DMS114 treated with DMSO at 0.1 percent for 48 hours (cell line): ENCODE measurements at regions not wholly inside any gene's neighbourhood (a gene's known extent, or its start where the extent isn't known, plus 50 kb on each side); places are given as distances from the start of the nearest gene placed in this dataset.

Source experiments
- DNase-seq: peaks from one replicate; lab custom pipeline; 2025; ENCODE audit not compliant: unreplicated experiment; lab: John Stamatoyannopoulos, UW

GRCh38 chr5:30752015-30752414 lies 441.5 kb upstream of the CDH6 start:
- DNase-seq: no peak

- DNase-seq: no peak
These were observed 443.5 kb upstream of the CDH6 start for GRCh38 chr5:30749971-30750370.

DNA sequence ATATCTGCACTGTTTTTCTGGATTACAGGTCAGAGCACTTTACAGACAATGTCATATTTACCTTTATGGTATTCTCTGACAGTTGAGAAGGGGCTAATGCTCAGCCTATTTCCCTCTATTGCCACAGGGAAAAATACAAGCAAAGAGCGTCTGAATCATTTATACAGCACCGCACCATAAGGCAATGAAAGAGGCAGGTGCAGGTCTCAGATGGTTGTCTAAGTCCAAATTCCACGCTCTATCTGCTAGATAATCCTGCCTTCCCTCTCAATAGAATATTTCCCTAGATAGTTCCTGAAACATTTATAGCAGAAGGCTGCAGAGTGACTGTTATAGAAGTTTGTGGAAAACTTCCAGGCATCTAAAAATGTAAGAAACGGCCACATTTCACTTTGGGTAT lies 446.1 kb upstream of the CDH6 start:
- DNase-seq: no peak

DNA sequence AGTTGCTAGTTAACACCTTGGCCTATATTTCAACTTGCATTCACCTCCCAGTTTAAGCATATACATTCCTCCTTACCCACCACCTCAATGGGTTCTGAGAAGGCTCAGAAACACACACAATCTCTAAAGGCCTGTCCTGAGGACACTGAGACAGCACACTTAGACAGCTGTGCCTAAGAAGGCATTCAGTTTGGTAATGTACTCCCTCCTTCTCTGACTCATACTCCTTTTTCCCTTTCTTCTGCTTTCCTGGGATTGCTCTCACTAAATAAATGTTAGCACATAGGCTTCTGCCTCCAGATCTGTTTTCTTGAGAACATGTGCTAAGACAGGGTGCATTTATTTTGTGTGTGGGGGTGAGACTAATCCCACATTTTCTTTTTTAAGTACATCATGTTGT lies 456.8 kb upstream of the CDH6 start:
- no peak for DNase-seq

DNA sequence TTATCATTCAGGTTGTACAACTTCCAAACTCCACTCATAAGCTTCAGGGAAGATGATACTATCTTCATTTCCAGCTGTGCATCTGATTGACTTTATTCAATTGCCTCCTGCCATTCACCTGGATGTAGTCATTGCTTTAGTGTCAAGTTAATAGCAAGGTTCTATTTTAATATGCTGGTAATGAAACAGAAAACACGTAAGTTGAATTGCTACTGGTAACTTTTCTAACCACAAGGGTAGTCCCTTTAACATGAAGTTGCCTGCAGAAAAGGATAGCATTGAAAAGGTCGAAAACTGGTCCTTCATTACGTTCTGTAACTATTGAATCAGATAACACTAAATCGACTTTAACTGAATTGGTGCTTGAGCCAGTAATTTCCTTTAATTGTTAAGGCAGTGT lies 459.4 kb upstream of the CDH6 start:
- no peak for DNase-seq

DNA sequence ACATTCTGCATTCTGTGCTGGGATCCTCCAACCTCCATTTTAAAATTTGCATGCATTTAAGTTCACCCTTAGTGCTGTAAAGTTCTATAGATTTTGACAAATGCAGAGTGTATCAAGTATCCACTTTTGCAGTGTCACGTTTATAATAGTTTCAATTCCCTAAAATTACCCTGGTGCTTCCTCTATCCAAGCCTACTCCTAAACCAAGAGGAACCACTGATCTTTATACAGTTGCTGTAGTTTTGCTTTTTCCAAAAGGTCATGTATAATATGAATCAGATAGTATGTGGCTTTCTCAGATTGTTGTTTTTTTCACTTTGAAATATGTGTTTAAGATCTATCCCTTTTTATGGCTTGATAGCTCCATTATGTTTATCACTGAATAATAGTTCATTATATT lies 468.4 kb upstream of the CDH6 start:
- DNase-seq: no peak

GRCh38 chr5:30698217-30698616 lies 495.3 kb upstream of the CDH6 start:
- DNase-seq: no peak

DNA sequence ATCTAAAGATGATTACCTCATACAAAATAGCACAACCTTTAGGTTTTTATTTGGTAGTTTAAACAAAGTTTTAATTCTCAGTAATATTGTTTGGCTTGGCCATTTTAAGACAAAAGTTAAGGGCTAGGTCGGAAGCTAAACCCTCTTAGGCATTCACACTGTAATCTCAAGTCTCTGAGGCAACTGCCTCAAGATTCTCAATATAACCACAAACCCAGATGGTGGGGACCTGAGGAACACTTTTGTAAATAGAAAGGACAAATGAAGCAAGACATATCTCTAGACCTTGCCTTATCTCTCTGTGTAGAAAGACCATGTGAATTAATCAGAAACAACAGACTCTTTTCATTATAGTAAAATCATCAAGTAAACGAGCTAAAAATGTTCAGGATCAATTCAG lies 500.2 kb upstream of the CDH6 start:
- no peak for DNase-seq

DNA sequence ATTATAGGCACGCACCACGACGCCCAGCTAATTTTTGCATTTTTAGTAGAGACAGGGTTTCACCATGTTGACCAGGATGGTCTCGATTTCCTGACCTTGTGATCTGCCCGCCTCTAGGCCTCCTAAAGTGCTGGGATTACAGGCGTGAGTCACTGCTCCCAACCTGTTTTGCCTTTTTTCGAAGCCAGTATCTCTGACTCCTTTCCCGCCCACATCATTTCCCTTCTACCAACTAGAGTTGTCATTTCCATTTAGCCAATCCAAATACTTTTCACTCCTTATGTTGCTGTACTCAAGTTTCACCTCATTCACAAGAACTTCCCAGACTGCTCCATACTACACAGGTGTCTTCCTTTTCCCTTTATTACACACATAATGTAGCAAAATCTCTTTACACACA lies 502.6 kb upstream of the CDH6 start:
- DNase-seq: no peak

- DNase-seq: no peak
These were observed 506.0 kb upstream of the CDH6 start for GRCh38 chr5:30687461-30687860.

- no peak for DNase-seq
These were observed 507.0 kb upstream of the CDH6 start for GRCh38 chr5:30686530-30686929.

DNA sequence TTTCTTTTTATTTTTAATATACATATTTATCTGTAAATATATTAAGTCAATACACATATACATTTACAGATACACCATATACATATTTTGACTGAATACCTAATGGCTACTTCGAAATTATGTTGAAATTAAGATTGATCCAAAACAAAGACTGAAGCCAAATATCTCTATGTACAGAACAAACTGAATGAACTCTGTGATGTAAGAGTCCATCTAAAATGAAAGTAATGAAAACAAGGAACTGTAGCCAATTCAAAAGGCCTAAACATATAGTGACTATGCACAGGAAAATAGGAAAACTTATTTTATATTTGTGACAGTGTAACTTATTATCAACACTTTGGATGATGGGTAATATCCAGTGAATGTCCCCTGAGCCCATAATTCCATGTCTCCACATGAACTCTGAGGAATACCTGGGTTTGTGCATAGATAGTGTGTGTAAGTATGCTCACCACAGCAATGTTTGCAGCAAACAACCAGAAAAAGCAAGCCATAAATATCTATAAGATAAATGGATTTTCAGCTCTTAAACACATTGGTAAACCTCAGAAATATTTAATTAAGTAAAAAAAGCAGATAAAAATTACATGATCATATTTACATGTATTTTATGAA lies 517.2 kb upstream of the CDH6 start:
- no peak for DNase-seq

DNA sequence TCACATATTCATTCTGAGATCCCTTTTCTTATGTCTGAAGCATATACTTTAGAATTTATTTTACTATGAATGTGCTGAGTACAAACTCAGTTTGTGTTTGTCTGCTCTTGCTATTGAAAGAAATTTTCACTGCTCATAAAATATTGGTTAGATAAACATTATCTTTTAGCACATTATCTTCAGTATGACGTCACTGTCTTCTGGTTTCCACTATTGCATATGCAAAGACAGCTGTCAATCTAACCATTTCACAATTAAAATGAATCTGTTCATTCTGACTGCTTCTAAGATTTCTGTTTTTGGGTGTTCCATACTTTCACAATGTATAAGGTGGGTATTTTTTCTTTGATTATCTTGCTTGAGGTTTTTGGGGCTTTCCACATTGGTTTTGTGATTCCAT lies 526.2 kb upstream of the CDH6 start:
- no peak for DNase-seq

GRCh38 chr5:30663536-30663935 lies 530.0 kb upstream of the CDH6 start:
- no peak for DNase-seq

DNA sequence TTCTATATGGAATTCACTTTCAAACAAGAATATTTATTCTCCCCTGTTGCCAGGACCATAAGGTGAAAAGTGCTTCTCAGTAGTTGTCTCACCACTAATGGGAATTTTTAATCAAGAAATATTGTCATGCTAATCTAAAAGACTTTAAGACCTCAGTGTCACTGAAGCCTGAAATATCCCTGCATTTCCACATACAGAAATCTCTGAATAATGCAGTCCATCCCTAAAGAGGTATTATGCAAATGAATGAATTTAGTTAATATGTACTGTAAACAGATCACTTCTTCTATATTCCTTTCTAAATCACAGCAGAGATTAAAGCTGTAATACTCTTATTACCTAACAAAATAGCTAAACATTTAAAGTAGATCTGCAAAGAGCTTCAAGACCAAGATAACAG lies 531.1 kb upstream of the CDH6 start:
- DNase-seq: no peak

DNA sequence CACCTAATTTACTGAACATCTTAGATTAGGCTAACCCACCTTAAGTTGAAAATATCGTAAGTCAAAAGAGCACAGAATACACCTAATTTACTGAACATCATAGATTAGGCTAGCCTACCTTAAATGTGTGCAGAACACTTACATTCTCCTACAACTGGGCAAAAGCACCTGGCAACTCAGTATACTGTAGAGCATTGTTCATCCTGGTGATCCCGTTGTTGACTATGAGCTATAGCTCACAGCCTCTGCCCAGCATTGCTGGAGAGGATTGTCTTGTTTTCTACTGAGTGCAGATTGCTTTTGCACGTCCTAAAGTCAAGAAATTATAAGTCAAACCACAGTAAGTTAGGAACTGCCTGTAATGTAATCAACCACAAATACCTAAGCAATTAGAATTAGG lies 531.8 kb upstream of the CDH6 start:
- no peak for DNase-seq

- DNase-seq: no peak
These were observed 534.1 kb upstream of the CDH6 start for GRCh38 chr5:30659417-30659816.

DNA sequence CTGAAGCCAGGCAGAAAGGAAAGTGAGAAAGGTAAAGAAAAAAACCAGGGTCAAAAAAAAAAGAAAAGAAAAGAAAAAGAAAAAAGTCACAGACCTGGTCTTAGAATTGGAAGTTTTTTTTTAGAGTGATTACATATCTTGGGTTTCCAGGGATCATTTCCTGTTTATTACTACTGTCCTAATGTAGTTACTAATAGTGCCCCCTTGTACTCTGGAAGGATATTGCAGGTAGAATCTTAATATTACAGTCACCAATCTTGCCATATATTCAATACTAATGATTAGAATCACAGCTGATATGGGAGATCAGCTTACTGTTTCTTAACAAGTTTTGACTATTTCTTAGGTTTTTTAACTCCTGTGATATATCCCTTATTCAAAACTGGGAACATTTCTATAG lies 543.2 kb upstream of the CDH6 start:
- DNase-seq: no peak

- DNase-seq: no peak
These were observed 554.6 kb upstream of the CDH6 start for GRCh38 chr5:30638899-30639298.

GRCh38 chr5:30627945-30628344 lies 565.5 kb upstream of the CDH6 start:
- no peak for DNase-seq

DNA sequence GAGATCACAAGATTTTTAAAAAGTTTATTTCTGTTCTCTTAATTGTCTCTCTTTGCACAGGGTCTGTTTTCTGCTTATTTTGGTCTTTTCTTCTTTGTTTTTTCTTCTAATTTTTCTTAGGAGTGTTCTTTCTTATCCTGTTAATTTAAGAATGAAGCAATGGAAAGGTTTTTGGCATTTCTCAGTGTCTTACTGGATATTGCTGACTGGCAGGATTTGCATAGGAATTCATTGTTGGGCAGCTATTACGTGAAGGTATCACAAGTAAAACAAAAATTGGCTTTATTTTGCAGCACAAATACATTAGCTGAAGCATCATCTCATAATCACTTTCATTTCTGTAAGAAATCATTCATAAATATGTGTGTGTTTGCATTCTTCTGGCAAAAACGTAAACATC lies 566.9 kb upstream of the CDH6 start:
- DNase-seq: no peak

GRCh38 chr5:30620481-30621085 lies 572.9 kb upstream of the CDH6 start:
- DNase-seq: no peak

GRCh38 chr5:30608501-30608900 lies 585.0 kb upstream of the CDH6 start:
- DNase-seq: no peak
